ENCODE measurements at regions not wholly inside any gene's neighbourhood (a gene's known extent, or its start where the extent isn't known, plus 50 kb on each side); places are given as distances from the start of the nearest gene placed in this dataset.

- DNase-seq (ENCODE audit: low read depth in 2 of 2), result no peak
These were observed 419.5 kb upstream of the PROK2 start for GRCh38 chr3:72204452-72204851.

GRCh38 chr3:72203613-72204349, 418.8 kb upstream of the PROK2 start:
- DNase-seq (ENCODE audit: low read depth in 2 of 2), result no peak

GRCh38 chr3:72203105-72203504, 418.2 kb upstream of the PROK2 start:
- DNase-seq (ENCODE audit: low read depth in 2 of 2), result no peak

- no peak for DNase-seq (ENCODE audit: low read depth in 2 of 2)
These were observed 415.4 kb upstream of the PROK2 start for GRCh38 chr3:72200332-72200731.

GRCh38 chr3:72199530-72199929, 414.6 kb upstream of the PROK2 start:
- DNase-seq (ENCODE audit: low read depth in 2 of 2), result no peak

GRCh38 chr3:72196377-72196929, 411.5 kb upstream of the PROK2 start:
- DNase-seq (ENCODE audit: low read depth in 2 of 2), result no peak

GRCh38 chr3:72195895-72196294, 410.9 kb upstream of the PROK2 start:
- DNase-seq (ENCODE audit: low read depth in 2 of 2), result no peak

GRCh38 chr3:72194458-72194857, 409.5 kb upstream of the PROK2 start:
- no peak for DNase-seq (ENCODE audit: low read depth in 2 of 2)

- DNase-seq (ENCODE audit: low read depth in 2 of 2), result no peak
These were observed 409.0 kb upstream of the PROK2 start for GRCh38 chr3:72193771-72194430.

- no peak for DNase-seq (ENCODE audit: low read depth in 2 of 2)
These were observed 407.6 kb upstream of the PROK2 start for GRCh38 chr3:72192572-72192971.

- DNase-seq (ENCODE audit: low read depth in 2 of 2), result no peak
These were observed 406.4 kb upstream of the PROK2 start for GRCh38 chr3:72191209-72191960.

GRCh38 chr3:72190050-72190449, 405.1 kb upstream of the PROK2 start:
- DNase-seq (ENCODE audit: low read depth in 2 of 2), result no peak

- DNase-seq (ENCODE audit: low read depth in 2 of 2), result no peak
These were observed 404.4 kb upstream of the PROK2 start for GRCh38 chr3:72189339-72189738.

GRCh38 chr3:72188536-72188935, 403.6 kb upstream of the PROK2 start:
- DNase-seq (ENCODE audit: low read depth in 2 of 2), result no peak

- no peak for DNase-seq (ENCODE audit: low read depth in 2 of 2)
These were observed 402.2 kb upstream of the PROK2 start for GRCh38 chr3:72187131-72187530.

GRCh38 chr3:72186400-72186855, 401.5 kb upstream of the PROK2 start:
- DNase-seq (ENCODE audit: low read depth in 2 of 2), result no peak

- no peak for DNase-seq (ENCODE audit: low read depth in 2 of 2)
These were observed 400.8 kb upstream of the PROK2 start for GRCh38 chr3:72185549-72186399.

GRCh38 chr3:72183489-72183888, 398.5 kb upstream of the PROK2 start:
- no peak for DNase-seq (ENCODE audit: low read depth in 2 of 2)

GRCh38 chr3:72182206-72182605, 397.3 kb upstream of the PROK2 start:
- no peak for DNase-seq (ENCODE audit: low read depth in 2 of 2)

GRCh38 chr3:72181251-72181650, 396.3 kb upstream of the PROK2 start:
- no peak for DNase-seq (ENCODE audit: low read depth in 2 of 2)

GRCh38 chr3:72180405-72180804, 395.5 kb upstream of the PROK2 start:
- no peak for DNase-seq (ENCODE audit: low read depth in 2 of 2)

- no peak for DNase-seq (ENCODE audit: low read depth in 2 of 2)
These were observed 394.1 kb upstream of the PROK2 start for GRCh38 chr3:72179107-72179464.

All from activated CD8-positive, alpha-beta memory T cell treated with anti-CD3 and anti-CD28 coated beads for 4 hours (primary cell).